ENCODE measurements at regions not wholly inside any gene's neighbourhood (a gene's known extent, or its start where the extent isn't known, plus 50 kb on each side); places are given as distances from the start of the nearest gene placed in this dataset.

DNA sequence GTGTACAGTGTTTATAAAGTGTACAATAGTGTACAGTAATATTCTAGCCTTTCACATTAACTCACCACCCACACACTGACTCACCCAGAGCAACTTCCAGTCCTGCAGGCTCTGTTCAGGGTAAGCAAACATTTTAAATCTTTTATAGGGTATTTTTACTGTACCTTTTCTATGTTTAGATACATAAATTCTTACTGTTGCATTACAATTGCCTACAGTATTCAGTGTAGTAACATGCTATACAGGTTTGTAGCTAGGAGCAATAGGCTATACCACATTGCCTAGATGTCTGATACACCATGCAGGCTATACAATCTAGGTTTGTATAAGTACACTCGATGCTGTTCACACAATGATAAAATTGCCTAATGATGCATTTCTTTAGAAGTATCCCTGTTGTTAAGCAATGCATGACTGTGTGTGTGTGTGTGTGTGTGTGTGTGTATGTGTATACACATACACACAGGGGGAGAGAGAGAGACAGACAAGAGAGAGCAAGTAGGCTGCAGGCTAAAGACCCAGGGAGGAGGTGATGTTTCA, 72.5 kb upstream of the PRR23C start:
- 33% methylated on average over 1 of the region's 1 CpG for WGBS (ENCODE audit: insufficient coverage, low coverage, missing lambda C conversion rate)
- POLR2A ChIA-PET = interaction anchor here (0.8 to 1.2 kb wide), 2 partner anchors 68 to 237 kb away, joined by 3 read pairs; no protein-coding TSS in a partner anchor
- no peaks in the 10 kb centered on the region for H3K79me2 ChIP-seq (ENCODE audit: control insufficient read depth, insufficient read depth, low read length)
- CTCF ChIA-PET (ENCODE audit: low intra/inter-chr PET ratio) = no interaction called here
- in situ Hi-C loops (cut with MboI) (no loop called here), intact Hi-C loops (cut with micrococcal nuclease) (no loop called here)
- DNase-seq (ENCODE audit: extremely low read depth in 1 of 4, low spot score in 3 of 4) (no peak), FAIRE-seq (peak; percentile 57), ATAC-seq (0 out of 3 replicates have a peak, but pooled peaks have one; percentile 8)
- no peak overlapping the region for H3K9ac ChIP-seq (ENCODE audit: insufficient read depth in 1 of 2, low read depth in 2 of 2, low read length in 2 of 2)
- H3K9me1 ChIP-seq (ENCODE audit: control insufficient read depth, insufficient read depth, low read length) = no peaks in the 10 kb centered on the region
- no peaks in the 10 kb centered on the region for H4K20me1 ChIP-seq (replicated peaks; ENCODE audit: control insufficient read depth, insufficient read depth, low read length)
- no peaks in the 10 kb centered on the region for H3K9me3 ChIP-seq (replicated peaks; ENCODE audit: control insufficient read depth, insufficient read depth, low read depth, low read length)
- no peak overlapping the region for H3K4me3 ChIP-seq
- no peaks in the 10 kb centered on the region for H3K36me3 ChIP-seq (ENCODE audit: control insufficient read depth, insufficient read depth, low read length)
- BruUV-seq (replicated peaks) = no TSS peak
- TF ChIP-seq, protein P1, sequence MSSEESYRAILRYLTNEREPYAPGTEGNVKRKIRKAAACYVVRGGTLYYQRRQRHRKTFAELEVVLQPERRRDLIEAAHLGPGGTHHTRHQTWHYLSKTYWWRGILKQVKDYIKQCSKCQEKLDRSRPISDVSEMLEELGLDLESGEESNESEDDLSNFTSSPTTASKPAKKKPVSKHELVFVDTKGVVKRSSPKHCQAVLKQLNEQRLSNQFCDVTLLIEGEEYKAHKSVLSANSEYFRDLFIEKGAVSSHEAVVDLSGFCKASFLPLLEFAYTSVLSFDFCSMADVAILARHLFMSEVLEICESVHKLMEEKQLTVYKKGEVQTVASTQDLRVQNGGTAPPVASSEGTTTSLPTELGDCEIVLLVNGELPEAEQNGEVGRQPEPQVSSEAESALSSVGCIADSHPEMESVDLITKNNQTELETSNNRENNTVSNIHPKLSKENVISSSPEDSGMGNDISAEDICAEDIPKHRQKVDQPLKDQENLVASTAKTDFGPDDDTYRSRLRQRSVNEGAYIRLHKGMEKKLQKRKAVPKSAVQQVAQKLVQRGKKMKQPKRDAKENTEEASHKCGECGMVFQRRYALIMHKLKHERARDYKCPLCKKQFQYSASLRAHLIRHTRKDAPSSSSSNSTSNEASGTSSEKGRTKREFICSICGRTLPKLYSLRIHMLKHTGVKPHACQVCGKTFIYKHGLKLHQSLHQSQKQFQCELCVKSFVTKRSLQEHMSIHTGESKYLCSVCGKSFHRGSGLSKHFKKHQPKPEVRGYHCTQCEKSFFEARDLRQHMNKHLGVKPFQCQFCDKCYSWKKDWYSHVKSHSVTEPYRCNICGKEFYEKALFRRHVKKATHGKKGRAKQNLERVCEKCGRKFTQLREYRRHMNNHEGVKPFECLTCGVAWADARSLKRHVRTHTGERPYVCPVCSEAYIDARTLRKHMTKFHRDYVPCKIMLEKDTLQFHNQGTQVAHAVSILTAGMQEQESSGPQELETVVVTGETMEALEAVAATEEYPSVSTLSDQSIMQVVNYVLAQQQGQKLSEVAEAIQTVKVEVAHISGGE (CRISPR knock-in tag; IDR thresholded peaks at IDR 0.05) = no peak
- TF ChIP-seq EGR1 (conservative IDR thresholded peaks at IDR 0.05) (peak; percentile 75), CEBPG (CRISPR knock-in tag; IDR thresholded peaks at IDR 0.05) (no peak), CEBPG (tag; conservative IDR thresholded peaks at IDR 0.05 in 1 of 2, IDR thresholded peaks at IDR 0.05 in 1 of 2) (peak in 1 of 2 experiments; percentile 57; a peak in 1 of 4 replicates)
- H3K27ac ChIP-seq (ENCODE audit: extremely low read depth, low read depth, low read length) = no peak overlapping the region
- H2AFZ ChIP-seq (ENCODE audit: low read depth, low read length) = peak overlapping the region; percentile 35; the same call in 1 of the 2 replicates
- no peak overlapping the region for H3K4me2 ChIP-seq (ENCODE audit: insufficient read depth, low read length)
- peaks cover 16 to 29% of the 10 kb centered on the region in 2 experiments for H3K4me1 ChIP-seq (replicated peaks in 1 of 2; ENCODE audit: control insufficient read depth in 2 of 2, insufficient read depth in 2 of 2, low read length in 2 of 2)
- no peaks in the 10 kb centered on the region for H3K27me3 ChIP-seq (ENCODE audit: control insufficient read depth in 2 of 2, insufficient read depth in 2 of 2, low read length in 2 of 2)
